GM20431 (cell line): ENCODE measurements at regions not wholly inside any gene's neighbourhood (a gene's known extent, or its start where the extent isn't known, plus 50 kb on each side); places are given as distances from the start of the nearest gene placed in this dataset.

ENCODE experiments used
- in situ Hi-C: fragments of 300-500 bp; cut with MseI, MboI; formaldehyde crosslinking; loops from one replicate; pipeline ENCODE4 v1.15.0; 2020; ENCODE audit warnings: low sequenced_read_pairs; ENCODE audit not compliant: unreplicated experiment

GRCh38 chr12:88977115-88977514 lies 375.2 kb downstream of the DUSP6 start:
- in situ Hi-C loops = no loop called here

GRCh38 chr12:88973998-88974397 lies 378.3 kb downstream of the DUSP6 start:
- in situ Hi-C loops = no loop called here

- in situ Hi-C loops = no loop called here
Observed at GRCh38 chr12:88970740-88971139, 381.6 kb downstream of the DUSP6 start.

GRCh38 chr12:88969127-88969526 lies 383.2 kb downstream of the DUSP6 start:
- in situ Hi-C loops = no loop called here

- in situ Hi-C loops = no loop called here
Observed at GRCh38 chr12:88960213-88960878, 380.1 kb upstream of the KITLG start.

- in situ Hi-C loops = no loop called here
Observed at GRCh38 chr12:88958946-88959345, 378.7 kb upstream of the KITLG start.

- in situ Hi-C loops = no loop called here
Observed at GRCh38 chr12:88958153-88958552, 377.9 kb upstream of the KITLG start.

GRCh38 chr12:88957358-88957757 lies 377.1 kb upstream of the KITLG start:
- in situ Hi-C loops = no loop called here

- in situ Hi-C loops = no loop called here
Observed at GRCh38 chr12:88955531-88955930, 375.3 kb upstream of the KITLG start.

GRCh38 chr12:88953029-88953586 lies 372.8 kb upstream of the KITLG start:
- in situ Hi-C loops = no loop called here

GRCh38 chr12:88952562-88952942 lies 372.3 kb upstream of the KITLG start:
- in situ Hi-C loops = no loop called here

GRCh38 chr12:88951860-88952561 lies 371.7 kb upstream of the KITLG start:
- in situ Hi-C loops = no loop called here

GRCh38 chr12:88951177-88951576 lies 370.9 kb upstream of the KITLG start:
- in situ Hi-C loops = no loop called here

- in situ Hi-C loops = no loop called here
Observed at GRCh38 chr12:88947486-88948043, 367.3 kb upstream of the KITLG start.

- in situ Hi-C loops = no loop called here
Observed at GRCh38 chr12:88946372-88946997, 366.2 kb upstream of the KITLG start.

GRCh38 chr12:88945051-88945732 lies 364.9 kb upstream of the KITLG start:
- in situ Hi-C loops = no loop called here

GRCh38 chr12:88944397-88944796 lies 364.1 kb upstream of the KITLG start:
- in situ Hi-C loops = no loop called here

- in situ Hi-C loops = no loop called here
Observed at GRCh38 chr12:88940854-88941253, 360.6 kb upstream of the KITLG start.

- in situ Hi-C loops = no loop called here
Observed at GRCh38 chr12:88935856-88936255, 355.6 kb upstream of the KITLG start.

GRCh38 chr12:88934163-88934747 lies 354.0 kb upstream of the KITLG start:
- in situ Hi-C loops = no loop called here
